NB4 (cell line): ENCODE measurements at regions not wholly inside any gene's neighbourhood (a gene's known extent, or its start where the extent isn't known, plus 50 kb on each side); places are given as distances from the start of the nearest gene placed in this dataset.
"Not testable (repeated sequence)": the region's sequence is repeated elsewhere in the genome, so short reads cannot be mapped to it uniquely, and the experiment has no call there.

ENCODE experiments used
- DNase-seq: peaks from one replicate; pipeline ENCODE4 v3.0.0; 2010; ENCODE audit warnings: low read depth
- H3K4me3 ChIP-seq: one replicate; pipeline ENCODE4 v1.5.1; 2011; ENCODE audit warnings: mild to moderate bottlenecking, low read depth, low read length, moderate library complexity
- MYC ChIP-seq: IDR thresholded peaks from 2 replicates; pipeline ENCODE4 v1.6.1; 2011; ENCODE audit warnings: low read depth, low read length
- POLR2A ChIP-seq: IDR thresholded peaks from 2 replicates; pipeline ENCODE4 v1.6.1; 2011; ENCODE audit warnings: mild to moderate bottlenecking; ENCODE audit not compliant: insufficient read length; ENCODE audit errors: extremely low read depth
- TF ChIP-seq, protein P1 (sequence below): IDR thresholded peaks from one replicate; pipeline ENCODE4 v1.5.1; 2012; ENCODE audit warnings: low read depth, low read length
- TF ChIP-seq, protein P2 (sequence below): IDR thresholded peaks from 2 replicates; pipeline ENCODE4 v1.6.1; 2011; ENCODE audit warnings: low read depth, low read length

DNA sequence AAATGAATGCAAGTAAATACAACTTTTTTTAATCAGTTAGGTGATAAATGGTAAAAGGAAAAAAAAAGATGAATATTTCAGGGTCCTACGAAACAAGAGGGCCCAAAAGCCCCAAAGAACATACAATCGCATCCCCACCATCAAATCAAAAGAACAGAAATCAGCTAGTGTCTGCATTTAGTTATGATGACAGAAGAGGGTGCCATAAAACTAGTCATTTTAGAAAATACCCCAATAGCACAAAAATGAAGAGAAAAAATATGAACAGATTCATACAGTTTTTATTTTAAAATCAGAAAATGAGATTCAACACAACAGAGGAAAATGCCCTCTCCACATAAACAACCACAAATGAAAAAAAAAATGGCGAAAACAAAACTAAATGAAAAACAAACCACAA, 905.5 kb downstream of the REEP3 start:
- DNase-seq, result no peak
- TF ChIP-seq, protein P1, sequence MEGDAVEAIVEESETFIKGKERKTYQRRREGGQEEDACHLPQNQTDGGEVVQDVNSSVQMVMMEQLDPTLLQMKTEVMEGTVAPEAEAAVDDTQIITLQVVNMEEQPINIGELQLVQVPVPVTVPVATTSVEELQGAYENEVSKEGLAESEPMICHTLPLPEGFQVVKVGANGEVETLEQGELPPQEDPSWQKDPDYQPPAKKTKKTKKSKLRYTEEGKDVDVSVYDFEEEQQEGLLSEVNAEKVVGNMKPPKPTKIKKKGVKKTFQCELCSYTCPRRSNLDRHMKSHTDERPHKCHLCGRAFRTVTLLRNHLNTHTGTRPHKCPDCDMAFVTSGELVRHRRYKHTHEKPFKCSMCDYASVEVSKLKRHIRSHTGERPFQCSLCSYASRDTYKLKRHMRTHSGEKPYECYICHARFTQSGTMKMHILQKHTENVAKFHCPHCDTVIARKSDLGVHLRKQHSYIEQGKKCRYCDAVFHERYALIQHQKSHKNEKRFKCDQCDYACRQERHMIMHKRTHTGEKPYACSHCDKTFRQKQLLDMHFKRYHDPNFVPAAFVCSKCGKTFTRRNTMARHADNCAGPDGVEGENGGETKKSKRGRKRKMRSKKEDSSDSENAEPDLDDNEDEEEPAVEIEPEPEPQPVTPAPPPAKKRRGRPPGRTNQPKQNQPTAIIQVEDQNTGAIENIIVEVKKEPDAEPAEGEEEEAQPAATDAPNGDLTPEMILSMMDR, result no peak
- TF ChIP-seq, protein P2, sequence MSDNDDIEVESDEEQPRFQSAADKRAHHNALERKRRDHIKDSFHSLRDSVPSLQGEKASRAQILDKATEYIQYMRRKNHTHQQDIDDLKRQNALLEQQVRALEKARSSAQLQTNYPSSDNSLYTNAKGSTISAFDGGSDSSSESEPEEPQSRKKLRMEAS, result no peak
- TF ChIP-seq MYC, result no peak
- no peak for TF ChIP-seq POLR2A
- H3K4me3 ChIP-seq, result no peak overlapping the region

DNA sequence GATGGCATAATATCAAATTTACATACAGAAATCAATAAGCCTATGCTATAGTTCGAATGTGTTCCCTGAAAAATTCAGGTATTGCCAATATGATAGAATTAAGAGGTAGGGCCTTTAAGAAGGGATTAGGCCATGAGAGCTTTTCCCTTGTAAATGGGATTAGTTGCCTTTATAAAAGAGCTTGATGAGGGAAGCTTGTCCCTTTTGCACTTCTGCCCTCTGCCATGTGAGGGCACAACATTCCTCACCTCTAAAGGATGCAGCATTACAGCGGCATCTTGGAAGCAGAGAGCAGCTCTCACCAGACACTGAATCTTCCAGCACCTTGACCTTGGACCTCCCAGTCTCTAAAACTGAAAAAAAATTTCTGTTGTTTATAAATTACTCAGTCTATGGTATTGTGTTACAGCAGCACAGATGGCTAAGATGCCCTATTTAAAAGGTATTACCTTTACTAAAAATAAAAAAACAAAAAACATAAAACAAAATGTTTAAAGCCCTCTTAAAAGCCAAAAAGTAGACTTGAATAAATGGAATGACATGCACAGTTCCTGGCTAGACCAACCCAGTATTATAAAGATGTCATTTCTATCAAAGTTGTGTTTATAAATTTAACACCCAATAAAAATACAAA, 909.6 kb downstream of the REEP3 start:
- DNase-seq, result peak; percentile 40
- TF ChIP-seq, protein P1, result peak; percentile 50
- TF ChIP-seq, protein P2, result no peak
- H3K4me3 ChIP-seq, result no peak overlapping the region

DNA sequence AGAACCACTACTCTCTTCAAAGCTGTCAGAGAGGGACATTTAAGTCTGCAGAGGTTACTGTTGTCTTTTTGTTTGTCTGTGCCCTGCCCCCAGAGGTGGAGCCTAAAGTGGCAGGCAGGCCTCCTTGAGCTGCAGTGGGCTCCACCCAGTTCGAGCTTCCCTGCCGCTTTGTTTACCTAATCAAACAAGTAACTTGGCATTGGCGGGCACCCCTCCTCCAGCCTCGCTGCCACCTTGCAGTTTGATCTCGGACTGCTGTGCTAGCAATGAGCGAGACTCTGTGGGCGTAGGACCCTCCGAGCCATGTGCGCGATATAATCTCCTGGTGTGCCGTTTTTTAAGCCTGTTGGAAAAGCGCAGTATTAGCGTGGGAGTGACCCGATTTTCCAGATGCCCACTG, 920.7 kb downstream of the REEP3 start:
- H3K4me3 ChIP-seq, DNase-seq: not testable (repeated sequence)

DNA sequence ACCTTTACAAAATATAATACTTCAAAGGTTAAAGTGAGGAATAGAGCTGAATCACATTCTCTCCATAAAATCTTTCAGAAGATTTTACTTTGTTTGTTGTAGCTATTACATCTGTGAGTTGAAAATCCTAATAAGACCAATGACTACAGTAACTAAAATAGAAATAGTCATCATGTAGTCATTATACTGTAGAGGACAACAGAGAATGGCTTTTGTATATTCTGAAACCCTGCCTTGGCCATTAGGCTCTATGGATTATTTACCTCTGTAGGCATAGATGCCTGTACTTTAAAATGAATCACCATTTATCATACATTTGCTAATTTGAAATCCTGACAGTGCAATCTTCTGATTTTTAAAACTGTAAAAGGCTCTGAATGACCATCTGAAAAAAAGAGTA, 923.0 kb downstream of the REEP3 start:
- DNase-seq, result no peak
- no peak for TF ChIP-seq POLR2A
- TF ChIP-seq, protein P1, result no peak
- TF ChIP-seq, protein P2, result no peak
- H3K4me3 ChIP-seq, result no peak overlapping the region

DNA sequence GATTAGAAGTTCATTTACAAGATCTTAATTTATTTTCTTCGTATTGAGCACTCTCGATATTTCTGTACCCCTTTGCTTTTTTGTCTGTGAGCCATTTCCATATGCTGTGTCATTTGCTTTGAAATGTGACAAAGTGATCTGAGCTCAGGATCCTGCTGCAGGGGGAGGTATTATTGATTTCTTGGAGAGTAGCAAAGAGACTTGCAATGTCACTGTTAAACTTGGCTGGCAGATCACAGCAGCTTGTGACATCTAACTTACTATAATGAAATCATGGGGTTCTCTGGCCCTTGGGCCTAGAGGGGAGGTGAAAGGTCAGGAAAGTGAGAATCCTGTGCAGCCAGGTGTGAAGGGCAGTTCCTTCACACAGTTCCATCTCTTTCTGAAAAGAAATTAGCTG, 923.4 kb downstream of the REEP3 start:
- DNase-seq, result no peak
- no peak overlapping the region for H3K4me3 ChIP-seq
- TF ChIP-seq, protein P2, result no peak
- TF ChIP-seq MYC (no peak), POLR2A (no peak)
- TF ChIP-seq, protein P1, result no peak

DNA sequence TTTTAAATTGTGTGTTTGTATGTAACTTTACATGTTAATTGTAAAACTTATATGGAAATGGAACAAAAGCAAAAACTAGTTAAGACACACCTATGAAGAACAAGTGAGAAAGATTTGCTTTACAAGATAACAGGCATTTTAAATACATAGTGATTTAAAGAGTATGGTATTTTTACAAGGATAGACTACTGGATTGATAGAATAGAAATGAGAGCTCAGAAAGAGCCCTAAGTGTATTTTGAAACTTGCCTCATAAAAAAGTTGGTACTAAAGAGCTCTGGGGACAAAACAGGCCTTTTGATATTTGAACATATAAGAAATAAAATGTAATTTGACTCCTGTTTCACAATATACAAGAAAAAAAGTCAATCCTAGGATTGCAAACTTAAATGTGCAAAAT, 928.4 kb downstream of the REEP3 start:
- DNase-seq, result no peak

More for the DNA sequence above, 928.4 kb downstream of the REEP3 start:
- no peak overlapping the region for H3K4me3 ChIP-seq
- TF ChIP-seq, protein P2, result no peak
- TF ChIP-seq, protein P1, result no peak
- TF ChIP-seq POLR2A (no peak), MYC (no peak)
